Mucosa of descending colon (tissue), 3 donors: ENCODE measurements at regions not wholly inside any gene's neighbourhood (a gene's known extent, or its start where the extent isn't known, plus 50 kb on each side); places are given as distances from the start of the nearest gene placed in this dataset.

ENCODE experiments used
- ATAC-seq: fragments of 200-7000 bp; cut with Tn5 transposase; one replicate; pipeline ENCODE4 v1.9.1; 2020; ENCODE audit warnings: mild to moderate bottlenecking, moderate library complexity
- DNase-seq, 3 donors: peaks; one replicate each; pipeline ENCODE4 v3.0.0-alpha.2; 2020
- H3K36me3 ChIP-seq: fragments of 200-600 bp; one replicate; pipeline ENCODE4 v1.8.0; 2021; ENCODE audit warnings: low read depth, mild to moderate bottlenecking
- H3K4me1 ChIP-seq: fragments of 200-600 bp; one replicate; pipeline ENCODE4 v1.8.0; 2021; ENCODE audit warnings: low read depth, mild to moderate bottlenecking
- H3K4me3 ChIP-seq: fragments of 200-600 bp; one replicate; pipeline ENCODE4 v1.8.0; 2021; ENCODE audit warnings: mild to moderate bottlenecking
- H3K9me3 ChIP-seq: fragments of 200-600 bp; one replicate; pipeline ENCODE4 v1.8.0; 2021; ENCODE audit warnings: mild to moderate bottlenecking
- CTCF ChIP-seq: fragments of 200-600 bp; IDR thresholded peaks from one replicate; pipeline ENCODE4 v1.8.0; 2022; ENCODE audit warnings: antibody characterized with exemption, mild to moderate bottlenecking
- intact Hi-C, 2 donors: fragments of 100-400 bp; cut with DNase I in 1 of 2; cut with micrococcal nuclease in 1 of 2; formaldehyde crosslinking; loops; one replicate each; pipeline versions ENCODE4 v1.11.0 to v1.11.1; 2022; cut with DNase I, micrococcal nuclease
- donor health status: DM: no; HTN: no; CAD: no; lungs with moderate emphysema.
- donor health status: DM: no; HTN: no; CAD: no.
- donor health status: DM: no; HTN: yes; CAD: no.

- intact Hi-C loops = no loop called here
- ATAC-seq = no peak
These were observed 466.5 kb downstream of the PSAT1 start for GRCh38 chr9:78763424-78763823.

GRCh38 chr9:78765861-78766260 lies 468.9 kb downstream of the PSAT1 start:
- Histone ChIP-seq H3K9me3 (no peaks in the 10 kb centered on the region), H3K4me1 (no peaks in the 10 kb centered on the region), H3K4me3 (no peak overlapping the region), H3K36me3 (no peaks in the 10 kb centered on the region)
- ATAC-seq (no peak), DNase-seq (no peak)
- TF ChIP-seq CTCF = no peak
- intact Hi-C loops = no loop called here

More at GRCh38 chr9:78763424-78763823, 466.5 kb downstream of the PSAT1 start:
- H3K36me3 ChIP-seq = no peaks in the 10 kb centered on the region
- DNase-seq = no peak
- TF ChIP-seq CTCF = no peak
- H3K4me3 ChIP-seq = no peak overlapping the region
- no peaks in the 10 kb centered on the region for H3K4me1 ChIP-seq
- H3K9me3 ChIP-seq = no peaks in the 10 kb centered on the region

GRCh38 chr9:78767490-78767889 lies 470.6 kb downstream of the PSAT1 start:
- no peaks in the 10 kb centered on the region for H3K36me3 ChIP-seq
- ATAC-seq = no peak
- no peak for TF ChIP-seq CTCF
- no peaks in the 10 kb centered on the region for H3K9me3 ChIP-seq
- H3K4me1 ChIP-seq = no peaks in the 10 kb centered on the region
- DNase-seq = no peak
- intact Hi-C loops = no loop called here
- H3K4me3 ChIP-seq = no peak overlapping the region

DNA sequence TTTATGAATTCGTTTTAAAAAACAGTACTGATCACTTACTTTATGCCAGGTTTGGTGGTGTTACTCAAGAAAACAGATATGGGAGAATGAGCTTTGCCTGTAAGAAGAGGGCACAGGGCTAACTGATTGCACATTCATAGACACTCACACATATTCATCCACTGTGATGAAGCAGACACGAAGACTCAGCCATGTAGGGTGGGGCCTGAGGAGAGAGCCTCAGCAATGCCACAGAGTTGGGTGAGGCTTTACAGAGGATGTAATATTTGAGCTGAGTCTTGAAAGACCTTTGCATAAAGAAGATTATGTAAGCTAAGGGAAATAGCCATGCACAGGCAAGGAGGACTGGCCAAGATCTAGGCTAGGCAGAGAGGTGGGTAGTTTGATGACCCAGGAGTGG lies 472.8 kb downstream of the PSAT1 start:
- no peaks in the 10 kb centered on the region for H3K36me3 ChIP-seq
- no peaks in the 10 kb centered on the region for H3K4me1 ChIP-seq
- DNase-seq = no peak
- TF ChIP-seq CTCF = no peak
- no peaks in the 10 kb centered on the region for H3K9me3 ChIP-seq
- no peak for ATAC-seq
- H3K4me3 ChIP-seq = no peak overlapping the region
- intact Hi-C loops = no loop called here

- no peaks in the 10 kb centered on the region for H3K36me3 ChIP-seq
- no peaks in the 10 kb centered on the region for H3K9me3 ChIP-seq
- H3K4me3 ChIP-seq = no peak overlapping the region
- H3K4me1 ChIP-seq = no peaks in the 10 kb centered on the region
- DNase-seq (no peak), ATAC-seq (no peak)
- intact Hi-C loops = no loop called here
- no peak for TF ChIP-seq CTCF
These were observed 478.3 kb downstream of the PSAT1 start for GRCh38 chr9:78775211-78775610.

DNA sequence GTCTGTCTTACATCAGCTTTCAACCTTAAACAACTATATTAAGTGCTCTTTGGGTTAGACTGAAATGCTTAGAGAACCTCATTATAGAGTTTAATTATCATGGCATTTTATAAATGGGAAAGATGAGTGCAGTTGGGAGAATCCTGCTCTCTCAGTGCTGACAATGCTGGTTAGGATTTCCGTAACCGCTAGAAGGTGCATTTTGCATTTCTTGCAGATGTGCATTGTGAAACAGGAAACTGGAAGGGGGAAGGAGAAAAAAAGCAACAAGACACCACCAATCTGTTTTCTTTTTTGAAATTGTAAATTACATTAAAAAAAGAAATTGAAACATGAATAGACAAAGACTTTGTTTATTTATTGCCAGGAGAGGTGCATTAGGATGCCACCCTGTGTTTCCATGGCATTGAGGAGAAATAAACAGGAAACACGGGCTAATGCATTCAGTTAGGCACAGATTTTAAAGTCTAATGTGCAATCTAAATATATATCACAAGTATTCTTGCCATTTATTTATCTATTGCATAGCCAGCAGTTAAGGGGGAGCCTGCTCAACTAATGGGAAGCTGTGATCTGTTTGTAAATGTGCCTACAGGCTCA lies 478.9 kb downstream of the PSAT1 start:
- intact Hi-C loops = no loop called here
- H3K36me3 ChIP-seq = no peaks in the 10 kb centered on the region
- no peaks in the 10 kb centered on the region for H3K4me1 ChIP-seq
- no peaks in the 10 kb centered on the region for H3K9me3 ChIP-seq
- no peak for ATAC-seq
- DNase-seq = no peak
- H3K4me3 ChIP-seq = no peak overlapping the region
- no peak for TF ChIP-seq CTCF
